ENCODE measurements at regions not wholly inside any gene's neighbourhood (a gene's known extent, or its start where the extent isn't known, plus 50 kb on each side); places are given as distances from the start of the nearest gene placed in this dataset.

DNA sequence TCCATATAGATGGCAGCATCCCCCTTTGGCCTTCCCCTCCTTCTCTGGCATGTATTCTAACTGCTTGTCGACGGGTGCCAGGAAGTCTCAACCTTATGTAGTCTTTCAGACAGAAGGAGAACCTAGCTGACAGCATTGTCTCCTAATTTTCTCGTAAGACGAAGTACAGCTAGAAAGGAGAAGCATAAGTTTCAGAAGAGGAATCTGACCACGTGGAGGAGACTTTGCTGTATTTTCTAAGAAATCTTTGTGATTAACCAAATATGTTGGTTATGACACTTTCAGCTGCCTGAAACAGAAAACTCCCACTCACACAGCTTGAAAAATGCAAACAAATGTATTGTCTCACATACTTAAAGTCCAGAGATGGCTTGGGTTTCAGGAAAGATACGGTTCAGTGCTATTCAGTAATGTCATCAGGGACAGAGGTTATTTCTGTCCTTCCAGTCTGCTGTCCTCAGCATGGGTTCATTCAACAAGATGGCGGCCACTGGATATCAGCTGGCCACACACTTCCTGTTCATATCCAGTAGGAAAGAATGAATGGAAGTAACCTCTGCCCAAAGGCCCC lies 109.5 kb upstream of the ZNF648 start (continued):
- TF ChIP-seq, protein P1, sequence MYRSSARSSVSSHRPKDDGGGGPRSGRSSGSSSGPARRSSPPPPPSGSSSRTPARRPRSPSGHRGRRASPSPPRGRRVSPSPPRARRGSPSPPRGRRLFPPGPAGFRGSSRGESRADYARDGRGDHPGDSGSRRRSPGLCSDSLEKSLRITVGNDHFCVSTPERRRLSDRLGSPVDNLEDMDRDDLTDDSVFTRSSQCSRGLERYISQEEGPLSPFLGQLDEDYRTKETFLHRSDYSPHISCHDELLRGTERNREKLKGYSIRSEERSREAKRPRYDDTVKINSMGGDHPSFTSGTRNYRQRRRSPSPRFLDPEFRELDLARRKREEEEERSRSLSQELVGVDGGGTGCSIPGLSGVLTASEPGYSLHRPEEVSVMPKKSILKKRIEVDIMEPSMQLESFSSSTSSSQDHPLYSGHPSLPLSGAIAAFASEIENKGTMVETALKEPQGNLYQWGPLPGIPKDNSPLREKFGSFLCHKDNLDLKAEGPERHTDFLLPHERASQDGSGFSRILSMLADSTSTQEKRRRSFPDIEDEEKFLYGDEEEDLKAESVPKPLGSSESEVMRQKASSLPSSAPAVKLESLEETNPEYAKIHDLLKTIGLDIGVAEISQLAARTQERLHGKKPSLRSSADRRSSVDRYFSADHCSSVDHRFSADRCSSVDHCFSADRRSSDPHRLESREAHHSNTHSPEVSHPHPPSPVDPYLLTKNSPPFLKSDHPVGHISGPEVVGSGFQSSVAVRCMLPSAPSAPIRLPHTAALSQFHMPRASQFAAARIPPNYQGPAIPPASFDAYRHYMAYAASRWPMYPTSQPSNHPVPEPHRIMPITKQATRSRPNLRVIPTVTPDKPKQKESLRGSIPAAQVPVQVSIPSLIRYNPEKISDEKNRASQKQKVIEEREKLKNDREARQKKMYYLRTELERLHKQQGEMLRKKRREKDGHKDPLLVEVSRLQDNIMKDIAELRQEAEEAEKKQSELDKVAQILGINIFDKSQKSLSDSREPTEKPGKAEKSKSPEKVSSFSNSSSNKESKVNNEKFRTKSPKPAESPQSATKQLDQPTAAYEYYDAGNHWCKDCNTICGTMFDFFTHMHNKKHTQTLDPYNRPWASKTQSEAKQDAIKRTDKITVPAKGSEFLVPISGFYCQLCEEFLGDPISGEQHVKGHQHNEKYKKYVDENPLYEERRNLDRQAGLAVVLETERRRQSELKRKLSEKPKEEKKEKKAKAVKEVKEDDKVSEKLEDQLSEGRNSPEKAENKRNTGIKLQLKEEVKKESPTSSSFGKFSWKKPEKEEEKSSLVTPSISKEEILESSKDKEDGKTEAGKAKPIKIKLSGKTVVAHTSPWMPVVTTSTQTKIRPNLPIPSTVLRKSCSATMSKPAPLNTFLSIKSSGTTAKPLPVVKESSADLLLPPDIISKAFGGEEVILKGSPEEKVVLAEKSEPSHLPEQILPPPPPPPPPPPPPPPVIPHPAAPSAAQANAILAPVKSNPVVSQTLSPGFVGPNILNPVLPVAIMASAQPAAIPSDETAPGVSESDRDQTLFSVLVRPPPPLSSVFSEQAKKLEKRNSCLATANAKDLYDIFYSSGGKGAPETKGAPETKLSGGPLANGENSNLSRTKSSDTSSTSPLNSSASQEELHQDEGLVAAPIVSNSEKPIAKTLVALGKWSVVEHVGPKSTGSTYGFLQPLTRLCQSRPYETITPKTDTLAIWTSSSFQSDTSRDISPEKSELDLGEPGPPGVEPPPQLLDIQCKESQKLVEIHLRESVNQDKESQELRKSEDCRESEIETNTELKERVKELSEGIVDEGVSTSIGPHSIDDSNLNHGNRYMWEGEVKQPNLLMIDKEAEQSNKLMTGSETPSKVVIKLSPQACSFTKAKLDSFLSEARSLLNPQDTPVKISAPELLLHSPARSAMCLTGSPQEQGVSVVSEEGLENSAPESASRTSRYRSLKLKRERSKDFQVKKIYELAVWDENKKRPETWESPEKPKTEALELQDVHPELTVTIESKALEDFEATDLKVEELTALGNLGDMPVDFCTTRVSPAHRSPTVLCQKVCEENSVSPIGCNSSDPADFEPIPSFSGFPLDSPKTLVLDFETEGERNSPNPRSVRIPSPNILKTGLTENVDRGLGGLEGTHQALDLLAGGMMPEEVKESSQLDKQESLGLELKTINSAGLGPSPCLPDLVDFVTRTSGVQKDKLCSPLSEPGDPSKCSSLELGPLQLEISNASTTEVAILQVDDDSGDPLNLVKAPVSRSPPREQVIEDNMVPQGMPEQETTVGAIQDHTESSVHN (IDR thresholded peaks at IDR 0.05; ENCODE audit: borderline replicate concordance in 1 of 2, low read depth in 1 of 2), result no peak
- TF ChIP-seq L3MBTL2 (IDR thresholded peaks at IDR 0.05) (peak; percentile 78), TAF7 (tag; IDR thresholded peaks at IDR 0.05) (0 out of 2 replicates have a peak, but pooled peaks have one; percentile 32), MTA1 (IDR thresholded peaks at IDR 0.05; ENCODE audit: borderline replicate concordance) (peak; percentile 44; the same call in 1 of the 2 replicates), JUND (IDR thresholded peaks at IDR 0.05; ENCODE audit: borderline replicate concordance, low read depth, low read length) (no peak), JUND (tag; IDR thresholded peaks at IDR 0.05; ENCODE audit: borderline replicate concordance, low read depth, low read length) (peak; percentile 47; the same call in 2 of the 3 replicates), PHF20 (IDR thresholded peaks at IDR 0.05; ENCODE audit: partially characterized antibody) (peak; percentile 21), NR2F6 (CRISPR knock-in tag; IDR thresholded peaks at IDR 0.05) (no peak), SMAD2 (IDR thresholded peaks at IDR 0.05; ENCODE audit: low read depth, low read length) (no peak)
- TF ChIP-seq, protein P2, sequence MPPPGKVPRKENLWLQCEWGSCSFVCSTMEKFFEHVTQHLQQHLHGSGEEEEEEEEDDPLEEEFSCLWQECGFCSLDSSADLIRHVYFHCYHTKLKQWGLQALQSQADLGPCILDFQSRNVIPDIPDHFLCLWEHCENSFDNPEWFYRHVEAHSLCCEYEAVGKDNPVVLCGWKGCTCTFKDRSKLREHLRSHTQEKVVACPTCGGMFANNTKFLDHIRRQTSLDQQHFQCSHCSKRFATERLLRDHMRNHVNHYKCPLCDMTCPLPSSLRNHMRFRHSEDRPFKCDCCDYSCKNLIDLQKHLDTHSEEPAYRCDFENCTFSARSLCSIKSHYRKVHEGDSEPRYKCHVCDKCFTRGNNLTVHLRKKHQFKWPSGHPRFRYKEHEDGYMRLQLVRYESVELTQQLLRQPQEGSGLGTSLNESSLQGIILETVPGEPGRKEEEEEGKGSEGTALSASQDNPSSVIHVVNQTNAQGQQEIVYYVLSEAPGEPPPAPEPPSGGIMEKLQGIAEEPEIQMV (tag; conservative IDR thresholded peaks at IDR 0.05; ENCODE audit: low read depth), result peak; percentile 1; the same call in 1 of the 2 replicates

Measured in K562 (cell line).